K562 (cell line): ENCODE measurements at regions not wholly inside any gene's neighbourhood (a gene's known extent, or its start where the extent isn't known, plus 50 kb on each side); places are given as distances from the start of the nearest gene placed in this dataset.

Experiments used
- ATAC-seq: fragments of 200-7000 bp; cut with Tn5 transposase; 3 replicates; pipeline ENCODE4 v1.9.1; 2020; ENCODE audit warnings: moderate library complexity
- BruUV-seq: library from RNA; stranded (reverse); fragments of 400-500 nt; replicated peaks from 2 replicates; lab custom pipeline; 2021; lab: Mats Ljungman, UMichigan
- CTCF ChIA-PET: fragments of 300-600 bp; formaldehyde crosslinking; extraction: SDS; loops from one replicate; lab custom pipeline; 2021; ENCODE audit warnings: low intra/inter-chr PET ratio; lab: Yijun Ruan, JAX
- POLR2A ChIA-PET: fragments of 300-600, 350-650 bp; sonication (Branson Sonifier 250); formaldehyde crosslinking; extraction: SDS; loops from one replicate; lab custom pipeline; 2021; ENCODE audit warnings: antibody characterized with exemption, inconsistent platforms; lab: Yijun Ruan, JAX
- DNase-seq, 4 experiments: peaks; one replicate each; pipeline versions ENCODE4 v3.0.0 to v3.0.0-alpha.2; 2011 to 2018; ENCODE audit warnings: low spot score in 3 of 4, mixed read lengths in 3 of 4; ENCODE audit errors: extremely low read depth in 1 of 4
- FAIRE-seq: peaks from 2 replicates; lab custom pipeline; 2011; peaks lifted over from hg19 to GRCh38; lab: Jason Lieb, UNC
- H2AFZ ChIP-seq: 2 replicates; pipeline ENCODE4 v1.6.0; 2011; ENCODE audit warnings: low read depth, low read length, control low read depth, inconsistent platforms
- H3K27ac ChIP-seq: fragments of 200-600 bp; 3 replicates; pipeline ENCODE4 v1.8.0; 2011; ENCODE audit warnings: low read depth, mild to moderate bottlenecking, control low read depth, inconsistent platforms, low read length, moderate library complexity, mixed read lengths; ENCODE audit errors: extremely low read depth
- H3K27me3 ChIP-seq, 2 experiments: fragments of 300-600 bp in 1 of 2; 2 replicates in 1 of 2; 3 replicates in 1 of 2; pipeline versions ENCODE4 v1.6.0 to v1.8.0; 2011; ENCODE audit warnings: inconsistent platforms in 2 of 2, low read length in 2 of 2, mild to moderate bottlenecking in 1 of 2, mixed read lengths in 1 of 2, moderate library complexity in 1 of 2; ENCODE audit not compliant: control insufficient read depth in 2 of 2, insufficient read depth in 2 of 2
- H3K36me3 ChIP-seq: fragments of 300-600 bp; 3 replicates; pipeline ENCODE4 v1.8.0; 2011; ENCODE audit warnings: mild to moderate bottlenecking, low read length, inconsistent platforms; ENCODE audit not compliant: control insufficient read depth, insufficient read depth
- H3K4me1 ChIP-seq, 2 experiments: fragments of 200-600 bp in 1 of 2; replicated peaks in 1 of 2; 2 replicates in 1 of 2; 3 replicates in 1 of 2; pipeline versions ENCODE4 v1.5.1 to v1.8.0; 2011; ENCODE audit warnings: inconsistent platforms in 2 of 2, low read length in 2 of 2, mild to moderate bottlenecking in 1 of 2, mixed read lengths in 1 of 2, moderate library complexity in 1 of 2; ENCODE audit not compliant: control insufficient read depth in 2 of 2, insufficient read depth in 2 of 2
- H3K4me2 ChIP-seq: 2 replicates; pipeline ENCODE4 v1.6.1; 2011; ENCODE audit warnings: low read length, control low read depth, inconsistent platforms, mixed read lengths; ENCODE audit not compliant: insufficient read depth
- H3K4me3 ChIP-seq: fragments of 200-600 bp; sonication (generic), shearing (Covaris generic); 2 replicates; pipeline ENCODE4 v1.5.1; 2016; ENCODE audit warnings: control low read depth, inconsistent platforms
- H3K79me2 ChIP-seq: fragments of 200-600 bp; 3 replicates; pipeline ENCODE4 v1.8.0; 2011; ENCODE audit warnings: low read length, inconsistent platforms; ENCODE audit not compliant: control insufficient read depth, insufficient read depth
- H3K9ac ChIP-seq, 2 experiments: 2 replicates each; pipeline versions ENCODE4 v1.6.0 to v1.6.1; 2011; ENCODE audit warnings: low read depth in 2 of 2, low read length in 2 of 2, control low read depth in 1 of 2, inconsistent platforms in 1 of 2, mild to moderate bottlenecking in 1 of 2, mixed read lengths in 1 of 2; ENCODE audit not compliant: insufficient read depth in 1 of 2
- H3K9me1 ChIP-seq: one replicate; pipeline ENCODE4 v1.6.0; 2011; ENCODE audit warnings: inconsistent platforms, mild to moderate bottlenecking, low read length, moderate library complexity; ENCODE audit not compliant: control insufficient read depth, insufficient read depth
- H3K9me3 ChIP-seq: replicated peaks from 2 replicates; pipeline ENCODE4 v1.5.1; 2011; ENCODE audit warnings: low read depth, low read length, inconsistent platforms; ENCODE audit not compliant: control insufficient read depth, insufficient read depth
- H4K20me1 ChIP-seq: replicated peaks from 2 replicates; pipeline ENCODE4 v1.6.1; 2011; ENCODE audit warnings: low read length, inconsistent platforms, mixed read lengths; ENCODE audit not compliant: control insufficient read depth, insufficient read depth
- CEBPG ChIP-seq, 3 experiments: fragments of 200-800 bp in 1 of 3; sonication (Bioruptor generic) in 1 of 3; sonication (generic) in 1 of 3; formaldehyde crosslinking in 1 of 3; IDR thresholded peaks in 2 of 3; conservative IDR thresholded peaks in 1 of 3; 2 replicates each; pipeline versions ENCODE4 v1.6.1 to v1.8.0; 2016 to 2022; ENCODE audit warnings: missing compliant biosample characterization in 2 of 3, missing genetic modification characterization in 2 of 3, mild to moderate bottlenecking in 1 of 3, missing genetic modification reagents in 1 of 3
- PML ChIP-seq: IDR thresholded peaks from 2 replicates; pipeline ENCODE4 v1.6.1; 2012; ENCODE audit warnings: low read length, inconsistent platforms
- PTTG1 ChIP-seq: fragments of 450-650 bp; IDR thresholded peaks from 2 replicates; pipeline ENCODE4 v1.6.1; 2016; ENCODE audit warnings: low read depth, mild to moderate bottlenecking, missing genetic modification characterization, missing compliant biosample characterization
- ZNF316 ChIP-seq: fragments of 450-650 bp; IDR thresholded peaks from 2 replicates; pipeline ENCODE4 v1.6.1; 2016
- WGBS: fragments of 100-300 bp; shearing (Covaris generic); methylation state at CpG from one replicate; pipeline ENCODE4 v1.1.6; 2016; ENCODE audit warnings: low coverage, mixed read lengths; ENCODE audit not compliant: insufficient coverage; ENCODE audit errors: missing lambda C conversion rate; 5-methylcytosine and 5-hydroxymethylcytosine counted together
- in situ Hi-C: fragments of 300-500 bp; cut with MboI; formaldehyde crosslinking; loops from 4 replicates; pipeline ENCODE4 v1.15.0; 2018; ENCODE audit warnings: inconsistent platforms, mixed read lengths
- intact Hi-C: fragments of 100-400 bp; cut with micrococcal nuclease; formaldehyde crosslinking; loops from 2 replicates; pipeline ENCODE4 v1.14.2; 2022
- TF ChIP-seq, protein P1 (sequence below): fragments of 450-650 bp; IDR thresholded peaks from 2 replicates; pipeline ENCODE4 v1.6.1; 2018; ENCODE audit not compliant: partially characterized antibody

- Histone ChIP-seq H3K9me1 (no peaks in the 10 kb centered on the region), H4K20me1 (no peaks in the 10 kb centered on the region), H3K27me3 (no peaks in the 10 kb centered on the region; a peak in 1 of 5 replicates), H3K9me3 (no peaks in the 10 kb centered on the region), H3K4me3 (no peak overlapping the region), H3K4me2 (no peak overlapping the region), H3K9ac (no peak overlapping the region), H3K4me1 (no peaks in the 10 kb centered on the region), H2AFZ (no peak overlapping the region), H3K27ac (no peak overlapping the region), H3K36me3 (no peaks in the 10 kb centered on the region), H3K79me2 (no peaks in the 10 kb centered on the region)
- ChIA-PET CTCF (no interaction called here), POLR2A (no interaction called here)
- in situ Hi-C loops (no loop called here), intact Hi-C loops (no loop called here)
- FAIRE-seq (no peak), ATAC-seq (no peak), DNase-seq (no peak)
- no peak for TF ChIP-seq PML
- no peak for TF ChIP-seq CEBPG (CRISPR knock-in tag; IDR thresholded peaks at IDR 0.05)
- peak; percentile 10 to 80; a peak in 2 of 4 replicates for TF ChIP-seq CEBPG (tag; conservative IDR thresholded peaks at IDR 0.05 in 1 of 2, IDR thresholded peaks at IDR 0.05 in 1 of 2)
- no peak for TF ChIP-seq PTTG1 (tag)
- no TSS peak for BruUV-seq
- 0% methylated on average over 2 of the region's 2 CpGs for WGBS
Observed at GRCh38 chr11:115005663-115006062, 327.3 kb downstream of the NXPE2 start.

- no peak overlapping the region for H3K4me3 ChIP-seq
- no peak for FAIRE-seq
- H4K20me1 ChIP-seq = no peaks in the 10 kb centered on the region
- H3K9ac ChIP-seq = no peak overlapping the region
- no peak for ATAC-seq
- no peaks in the 10 kb centered on the region for H3K36me3 ChIP-seq
- no peaks in the 10 kb centered on the region for H3K9me3 ChIP-seq
- H3K27ac ChIP-seq = no peak overlapping the region
- no peak overlapping the region for H2AFZ ChIP-seq
- no peaks in the 10 kb centered on the region for H3K9me1 ChIP-seq
- POLR2A ChIA-PET = no interaction called here
- no peaks in the 10 kb centered on the region for H3K79me2 ChIP-seq
- no peaks in the 10 kb centered on the region for H3K4me1 ChIP-seq
- no peak for DNase-seq
- no TSS peak for BruUV-seq
- H3K4me2 ChIP-seq = no peak overlapping the region
- intact Hi-C loops (no loop called here), in situ Hi-C loops (no loop called here)
- H3K27me3 ChIP-seq = no peaks in the 10 kb centered on the region; a peak in 1 of 5 replicates
- TF ChIP-seq, protein P1, sequence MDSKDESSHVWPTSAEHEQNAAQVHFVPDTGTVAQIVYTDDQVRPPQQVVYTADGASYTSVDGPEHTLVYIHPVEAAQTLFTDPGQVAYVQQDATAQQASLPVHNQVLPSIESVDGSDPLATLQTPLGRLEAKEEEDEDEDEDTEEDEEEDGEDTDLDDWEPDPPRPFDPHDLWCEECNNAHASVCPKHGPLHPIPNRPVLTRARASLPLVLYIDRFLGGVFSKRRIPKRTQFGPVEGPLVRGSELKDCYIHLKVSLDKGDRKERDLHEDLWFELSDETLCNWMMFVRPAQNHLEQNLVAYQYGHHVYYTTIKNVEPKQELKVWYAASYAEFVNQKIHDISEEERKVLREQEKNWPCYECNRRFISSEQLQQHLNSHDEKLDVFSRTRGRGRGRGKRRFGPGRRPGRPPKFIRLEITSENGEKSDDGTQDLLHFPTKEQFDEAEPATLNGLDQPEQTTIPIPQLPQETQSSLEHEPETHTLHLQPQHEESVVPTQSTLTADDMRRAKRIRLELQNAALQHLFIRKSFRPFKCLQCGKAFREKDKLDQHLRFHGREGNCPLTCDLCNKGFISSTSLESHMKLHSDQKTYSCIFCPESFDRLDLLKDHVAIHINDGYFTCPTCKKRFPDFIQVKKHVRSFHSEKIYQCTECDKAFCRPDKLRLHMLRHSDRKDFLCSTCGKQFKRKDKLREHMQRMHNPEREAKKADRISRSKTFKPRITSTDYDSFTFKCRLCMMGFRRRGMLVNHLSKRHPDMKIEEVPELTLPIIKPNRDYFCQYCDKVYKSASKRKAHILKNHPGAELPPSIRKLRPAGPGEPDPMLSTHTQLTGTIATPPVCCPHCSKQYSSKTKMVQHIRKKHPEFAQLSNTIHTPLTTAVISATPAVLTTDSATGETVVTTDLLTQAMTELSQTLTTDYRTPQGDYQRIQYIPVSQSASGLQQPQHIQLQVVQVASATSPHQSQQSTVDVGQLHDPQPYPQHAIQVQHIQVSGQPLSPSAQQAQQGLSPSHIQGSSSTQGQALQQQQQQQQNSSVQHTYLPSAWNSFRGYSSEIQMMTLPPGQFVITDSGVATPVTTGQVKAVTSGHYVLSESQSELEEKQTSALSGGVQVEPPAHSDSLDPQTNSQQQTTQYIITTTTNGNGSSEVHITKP = no peak
- peak; percentile 25; the same call in 1 of the 2 replicates for TF ChIP-seq ZNF316
- CTCF ChIA-PET = no interaction called here
- WGBS = 0% methylated on average over 2 of the region's 2 CpGs
Observed at GRCh38 chr11:115007851-115008250, 329.5 kb downstream of the NXPE2 start.
